ENCODE measurements at regions not wholly inside any gene's neighbourhood (a gene's known extent, or its start where the extent isn't known, plus 50 kb on each side); places are given as distances from the start of the nearest gene placed in this dataset.

- Histone ChIP-seq H3K9me3 (ENCODE audit: low read length) (no peaks in the 10 kb centered on the region), H3K27me3 (ENCODE audit: insufficient read depth, low read length) (no peaks in the 10 kb centered on the region), H3K27ac (ENCODE audit: low read depth, low read length, poor library complexity, severe bottlenecking) (no peak overlapping the region), H2AFZ (ENCODE audit: low read length) (no peak overlapping the region), H3K4me3 (ENCODE audit: low read depth, low read length, poor library complexity, severe bottlenecking) (no peak overlapping the region), H3K4me1 (ENCODE audit: insufficient read depth, low read length, severe bottlenecking) (no peaks in the 10 kb centered on the region), H3K79me2 (ENCODE audit: insufficient read depth, low read length) (no peaks in the 10 kb centered on the region), H3K4me2 (ENCODE audit: low read length) (no peak overlapping the region), H3F3A (ENCODE audit: insufficient read depth, low read length) (no peaks in the 10 kb centered on the region), H3K36me3 (ENCODE audit: insufficient read depth, low read length) (no peaks in the 10 kb centered on the region), H3K9ac (ENCODE audit: low read length) (no peak overlapping the region), H4K20me1 (ENCODE audit: insufficient read depth, low read length) (no peaks in the 10 kb centered on the region), H3K9me2 (ENCODE audit: low read depth, low read length) (no peaks in the 10 kb centered on the region)
- TF ChIP-seq CTCF (IDR thresholded peaks at IDR 0.05; ENCODE audit: low read length) = no peak
- no peak for TF ChIP-seq EZH2 (IDR thresholded peaks at IDR 0.05; ENCODE audit: borderline replicate concordance, low read length)
These were observed 89.5 kb downstream of the ALX1 start for GRCh38 chr12:85369365-85370154.

GRCh38 chr12:85373045-85373444, 93.0 kb downstream of the ALX1 start:
- H3F3A ChIP-seq (ENCODE audit: insufficient read depth, low read length) = no peaks in the 10 kb centered on the region
- H3K9me2 ChIP-seq (ENCODE audit: low read depth, low read length) = no peaks in the 10 kb centered on the region
- H4K20me1 ChIP-seq (ENCODE audit: insufficient read depth, low read length) = no peaks in the 10 kb centered on the region
- no peaks in the 10 kb centered on the region for H3K4me1 ChIP-seq (ENCODE audit: insufficient read depth, low read length, severe bottlenecking)
- no peaks in the 10 kb centered on the region for H3K79me2 ChIP-seq (ENCODE audit: insufficient read depth, low read length)
- no peak overlapping the region for H3K9ac ChIP-seq (ENCODE audit: low read length)
- H3K36me3 ChIP-seq (ENCODE audit: insufficient read depth, low read length) = no peaks in the 10 kb centered on the region
- TF ChIP-seq CTCF (IDR thresholded peaks at IDR 0.05; ENCODE audit: low read length) (no peak), EZH2 (IDR thresholded peaks at IDR 0.05; ENCODE audit: borderline replicate concordance, low read length) (no peak)
- no peak overlapping the region for H3K4me2 ChIP-seq (ENCODE audit: low read length)
- no peak overlapping the region for H2AFZ ChIP-seq (ENCODE audit: low read length)
- H3K27ac ChIP-seq (ENCODE audit: low read depth, low read length, poor library complexity, severe bottlenecking) = no peak overlapping the region
- H3K9me3 ChIP-seq (ENCODE audit: low read length) = no peaks in the 10 kb centered on the region
- no peak overlapping the region for H3K4me3 ChIP-seq (ENCODE audit: low read depth, low read length, poor library complexity, severe bottlenecking)
- H3K27me3 ChIP-seq (ENCODE audit: insufficient read depth, low read length) = no peaks in the 10 kb centered on the region

GRCh38 chr12:85374981-85375380, 95.0 kb downstream of the ALX1 start:
- H4K20me1 ChIP-seq (ENCODE audit: insufficient read depth, low read length) = no peaks in the 10 kb centered on the region
- no peak overlapping the region for H2AFZ ChIP-seq (ENCODE audit: low read length)
- no peak overlapping the region for H3K27ac ChIP-seq (ENCODE audit: low read depth, low read length, poor library complexity, severe bottlenecking)
- H3K27me3 ChIP-seq (ENCODE audit: insufficient read depth, low read length) = no peaks in the 10 kb centered on the region
- no peaks in the 10 kb centered on the region for H3K9me2 ChIP-seq (ENCODE audit: low read depth, low read length)
- H3F3A ChIP-seq (ENCODE audit: insufficient read depth, low read length) = no peaks in the 10 kb centered on the region
- H3K9ac ChIP-seq (ENCODE audit: low read length) = no peak overlapping the region
- TF ChIP-seq CTCF (IDR thresholded peaks at IDR 0.05; ENCODE audit: low read length) (no peak), EZH2 (IDR thresholded peaks at IDR 0.05; ENCODE audit: borderline replicate concordance, low read length) (no peak)
- no peaks in the 10 kb centered on the region for H3K36me3 ChIP-seq (ENCODE audit: insufficient read depth, low read length)
- H3K79me2 ChIP-seq (ENCODE audit: insufficient read depth, low read length) = no peaks in the 10 kb centered on the region
- H3K4me1 ChIP-seq (ENCODE audit: insufficient read depth, low read length, severe bottlenecking) = no peaks in the 10 kb centered on the region
- no peak overlapping the region for H3K4me2 ChIP-seq (ENCODE audit: low read length)
- H3K4me3 ChIP-seq (ENCODE audit: low read depth, low read length, poor library complexity, severe bottlenecking) = no peak overlapping the region
- H3K9me3 ChIP-seq (ENCODE audit: low read length) = no peaks in the 10 kb centered on the region
